GM18870 (cell line): ENCODE measurements at regions not wholly inside any gene's neighbourhood (a gene's known extent, or its start where the extent isn't known, plus 50 kb on each side); places are given as distances from the start of the nearest gene placed in this dataset.

Experiments used
- ATAC-seq: cut with Tn5 transposase; IDR thresholded peaks from one replicate; pipeline ENCODE4 v1.9.1; 2021; ENCODE audit warnings: moderate library complexity; ENCODE audit not compliant: unreplicated experiment

DNA sequence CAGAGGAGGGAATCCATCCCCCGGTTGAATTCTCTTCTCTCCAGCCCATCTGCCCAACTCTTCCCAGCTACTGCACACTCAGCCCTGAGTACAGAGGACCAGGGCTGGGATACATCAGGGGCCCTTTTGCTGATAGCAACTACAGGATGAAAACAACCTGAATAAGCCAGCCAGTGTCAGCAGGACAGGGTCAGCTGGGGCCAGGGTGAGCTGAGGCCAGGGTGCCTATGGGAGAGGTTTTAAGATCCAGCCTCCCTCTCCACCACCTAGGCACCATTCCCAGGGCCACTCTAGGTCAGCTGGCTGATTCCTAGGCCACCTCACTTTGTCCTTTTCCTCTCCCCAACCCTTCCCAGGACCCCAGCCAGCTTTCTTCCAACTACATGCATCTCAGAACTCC is 83.8 kb downstream of the MRPL46 start:
- no peak for ATAC-seq

DNA sequence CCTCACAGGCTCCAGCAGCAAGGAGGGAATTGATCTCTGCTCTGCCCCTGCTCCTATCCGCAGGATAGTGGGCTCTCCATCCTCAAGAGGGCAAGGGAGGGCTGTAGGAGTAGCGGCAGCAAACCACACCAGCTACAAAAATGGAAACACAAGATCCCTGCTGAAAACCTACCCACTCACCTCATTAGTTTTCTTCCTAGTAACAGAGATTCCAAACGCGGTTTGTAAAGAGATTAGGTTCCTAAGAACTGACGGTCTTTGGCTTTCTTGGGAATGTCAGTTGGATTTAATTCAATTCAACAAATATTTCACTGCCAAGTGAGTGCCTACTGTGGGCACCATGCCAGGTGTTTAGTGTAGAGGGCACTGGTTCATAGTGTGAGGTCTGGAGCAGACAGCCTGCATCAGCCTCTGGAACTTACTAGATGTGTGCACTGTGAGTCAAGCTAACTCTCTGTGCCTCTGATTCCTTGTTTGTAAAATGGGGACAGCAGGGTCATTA is 84.7 kb downstream of the MRPL46 start:
- ATAC-seq, result no peak

DNA sequence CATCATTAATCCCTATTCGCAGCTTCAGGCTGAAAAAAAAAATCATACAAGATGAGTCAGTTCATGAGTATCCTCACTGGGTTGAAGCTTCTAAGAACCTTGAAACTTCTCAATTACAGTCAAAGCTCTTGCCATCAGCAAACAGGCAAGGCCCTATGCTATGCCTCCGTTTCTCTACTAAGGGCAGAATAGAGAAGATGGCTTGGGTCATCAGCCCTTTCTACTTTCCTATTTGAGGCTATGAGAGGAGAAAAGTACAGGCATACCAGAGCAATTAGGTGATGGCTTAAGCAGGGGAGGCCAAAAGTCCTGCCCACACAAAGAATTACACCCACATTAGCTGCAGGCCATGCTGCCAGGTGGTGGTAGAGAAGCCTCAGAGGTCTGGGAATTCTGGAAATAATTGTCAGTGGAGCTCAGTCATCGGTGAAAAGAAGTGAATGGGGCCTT is 89.0 kb downstream of the MRPL46 start:
- no peak for ATAC-seq

DNA sequence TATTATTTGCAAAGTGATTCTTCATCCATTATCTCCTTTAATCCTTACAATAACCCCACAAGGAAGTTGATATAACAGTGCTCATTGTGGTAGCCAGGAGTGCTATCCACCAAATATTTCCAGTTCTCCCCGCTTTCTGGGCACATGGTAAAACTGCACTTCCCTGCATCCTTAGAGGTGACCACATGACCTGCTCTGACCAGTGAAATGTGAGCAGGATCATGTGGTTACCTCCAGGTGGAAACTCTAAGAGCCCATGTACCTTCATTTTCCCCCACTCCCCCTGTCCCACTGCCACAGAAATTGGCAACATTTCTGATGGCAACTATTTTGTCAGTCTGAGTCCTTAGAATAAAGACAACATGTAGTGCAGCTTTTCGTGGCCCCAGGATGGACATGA is 89.7 kb downstream of the MRPL46 start:
- ATAC-seq, result no peak

DNA sequence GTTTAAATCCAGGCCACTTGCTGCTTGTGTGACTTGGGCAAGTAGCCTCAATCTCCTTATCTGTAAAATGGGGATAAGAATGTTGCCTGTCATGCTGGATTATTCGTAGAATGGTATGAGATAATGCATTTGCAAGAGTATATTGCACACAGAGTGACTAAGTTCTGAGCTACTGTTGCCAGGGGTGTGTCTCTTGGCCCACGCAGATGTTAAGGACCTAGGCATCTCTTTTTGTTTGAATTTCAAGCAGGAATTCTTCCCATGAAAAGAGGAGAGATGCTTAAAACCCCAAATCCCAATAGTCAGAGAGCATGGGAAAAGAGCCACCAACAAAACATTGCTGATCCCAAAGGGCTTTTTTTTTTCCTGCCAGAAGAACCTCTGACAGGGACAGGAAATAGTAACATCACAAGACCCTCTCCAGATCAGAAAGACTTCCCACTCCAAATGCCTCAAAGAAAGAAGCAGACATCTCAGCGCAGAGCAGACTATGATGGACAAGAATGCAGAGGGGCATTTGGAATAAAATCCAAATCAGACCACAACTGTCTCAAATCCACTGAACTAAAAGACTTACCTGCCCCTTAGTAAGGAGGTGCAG is 90.5 kb downstream of the MRPL46 start:
- ATAC-seq, result no peak

DNA sequence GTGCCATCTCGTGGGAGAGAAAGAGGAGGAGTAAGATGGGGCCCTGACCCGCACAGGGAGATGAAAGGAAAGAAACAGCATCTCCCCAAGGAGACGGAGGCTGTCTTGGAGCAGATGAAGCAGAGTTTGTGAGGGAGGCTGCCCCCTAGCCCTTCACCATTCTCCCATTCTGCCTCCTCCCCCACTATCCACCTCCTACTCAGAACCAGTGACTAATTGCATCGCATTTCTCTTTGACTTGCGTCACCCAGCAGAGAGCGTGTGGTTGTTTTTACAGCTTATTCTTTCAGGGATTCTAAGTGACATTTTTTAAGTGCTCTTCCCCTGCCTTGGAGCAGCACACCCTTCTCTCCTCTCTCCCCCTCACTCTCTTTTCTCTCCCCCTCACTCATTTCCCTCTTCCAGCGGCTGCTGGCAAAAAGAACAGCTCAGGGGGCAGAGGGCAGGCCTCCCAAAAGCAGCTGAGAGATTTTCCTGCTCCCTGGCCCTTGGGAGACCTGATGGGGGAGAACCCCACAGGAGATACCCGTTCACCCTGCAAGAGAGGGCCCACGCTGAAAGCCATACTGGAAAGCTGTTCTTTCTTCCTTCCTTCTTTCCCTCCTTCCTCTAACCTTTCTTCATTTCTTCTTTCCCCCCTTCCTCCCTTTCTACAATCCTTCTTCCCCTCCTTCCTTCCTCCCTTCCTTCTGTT is 91.8 kb downstream of the MRPL46 start:
- ATAC-seq, result no peak

DNA sequence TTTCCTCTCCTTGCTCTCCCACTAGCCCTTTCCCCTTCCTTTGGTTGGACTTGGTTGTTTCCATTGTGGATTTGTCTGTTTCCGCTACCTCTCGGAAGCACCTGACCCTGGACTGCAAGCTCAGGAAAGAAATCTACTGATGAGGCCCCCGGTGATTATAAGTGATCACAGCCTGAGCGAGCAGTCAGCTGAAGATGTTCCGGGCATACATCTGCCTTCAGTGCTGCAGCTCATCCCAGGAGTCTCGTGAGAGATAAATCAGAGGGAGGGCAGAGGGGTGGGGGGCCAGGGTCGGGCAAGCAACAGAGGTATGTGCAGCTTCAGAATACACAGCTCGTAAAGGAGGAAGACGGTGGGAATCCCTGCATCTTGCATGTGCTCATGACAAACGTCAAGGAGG is 102.1 kb downstream of the MRPL46 start:
- no peak for ATAC-seq

DNA sequence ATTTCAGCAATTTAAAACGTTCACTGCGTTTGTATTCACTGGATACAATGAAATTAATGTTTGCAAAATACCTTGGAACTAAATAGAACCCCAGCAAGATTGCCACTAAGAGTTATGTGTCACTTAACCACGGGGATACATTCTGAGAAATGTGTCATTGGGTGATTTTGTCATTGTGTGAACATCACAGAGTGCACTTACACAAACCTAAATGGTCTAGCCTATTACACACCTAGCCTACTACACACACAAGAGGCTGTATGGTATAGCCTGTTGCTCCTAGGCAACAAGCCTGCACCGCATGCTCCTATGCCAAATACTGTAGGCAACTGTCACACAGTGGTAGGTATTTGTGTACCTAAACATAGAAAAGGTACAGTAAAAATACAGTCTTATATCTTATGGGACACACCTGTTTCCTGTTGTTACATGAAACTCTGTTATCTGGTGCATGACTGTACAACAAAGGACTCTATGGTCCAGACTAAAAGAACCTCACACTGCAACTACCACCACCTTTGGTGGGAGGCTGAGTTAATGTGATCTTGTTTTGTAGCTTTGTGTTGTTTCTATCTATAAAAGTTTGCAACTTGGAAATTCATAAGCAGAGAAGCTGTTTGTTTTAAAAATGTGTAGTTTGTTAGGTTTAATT is 92.2 kb upstream of the NTRK3 start:
- ATAC-seq, result no peak

DNA sequence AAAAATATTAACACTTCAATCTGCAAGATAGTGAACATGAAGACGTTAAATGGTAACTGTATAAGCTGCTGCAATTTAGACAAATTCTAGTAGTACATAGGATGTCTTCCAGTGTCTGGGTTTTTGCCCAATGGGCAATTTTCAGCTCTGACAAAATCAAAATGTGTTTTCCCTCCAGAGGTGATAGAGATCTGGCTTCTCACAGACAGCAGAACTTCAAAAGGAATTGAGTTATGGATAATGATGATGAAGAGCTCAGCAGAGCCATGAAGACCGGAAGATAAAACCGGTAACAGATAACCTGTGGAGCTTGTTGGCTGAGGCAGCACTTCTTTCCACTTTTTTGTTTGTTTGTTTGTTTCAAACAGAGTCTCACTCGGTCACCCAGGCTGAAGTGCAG is 89.4 kb upstream of the NTRK3 start:
- no peak for ATAC-seq

DNA sequence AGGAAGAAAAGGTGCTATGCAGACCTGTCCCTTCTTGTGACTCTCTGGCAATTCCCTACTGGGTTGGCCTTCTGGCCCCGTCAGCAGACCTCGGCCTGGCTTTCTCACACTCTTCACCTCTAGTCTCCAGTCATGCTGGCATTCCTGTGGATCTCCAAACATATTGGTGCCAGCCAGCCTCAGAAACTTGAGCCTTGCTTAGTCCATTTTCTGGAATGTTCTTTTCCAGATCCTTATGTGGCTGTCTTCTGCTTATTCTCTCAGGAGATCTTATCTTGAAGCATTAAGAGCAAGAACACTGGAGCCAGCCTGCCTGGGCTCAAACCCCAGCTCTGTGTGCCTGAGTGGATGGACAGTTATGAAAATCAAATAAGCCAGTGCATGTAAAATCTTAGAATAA is 88.2 kb upstream of the NTRK3 start:
- ATAC-seq, result no peak

DNA sequence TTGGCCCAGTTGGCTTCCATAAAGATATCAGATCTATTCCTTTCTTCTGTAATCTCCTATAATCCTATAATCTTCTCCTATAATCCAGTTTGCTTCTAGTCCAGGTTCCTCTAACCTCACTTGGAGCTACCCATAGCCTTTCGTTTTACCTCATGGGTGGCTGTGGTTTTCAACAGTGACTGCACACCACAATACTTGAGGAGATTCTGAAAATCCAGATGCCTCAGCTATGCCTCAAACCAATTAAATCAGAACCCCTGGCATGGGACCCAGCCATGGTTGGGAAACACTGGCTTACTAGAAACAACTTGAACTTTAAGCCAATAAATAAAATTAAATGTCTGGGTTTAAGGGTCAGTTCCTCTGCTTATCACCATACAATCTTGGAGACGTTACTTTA is 86.1 kb upstream of the NTRK3 start:
- ATAC-seq, result no peak

DNA sequence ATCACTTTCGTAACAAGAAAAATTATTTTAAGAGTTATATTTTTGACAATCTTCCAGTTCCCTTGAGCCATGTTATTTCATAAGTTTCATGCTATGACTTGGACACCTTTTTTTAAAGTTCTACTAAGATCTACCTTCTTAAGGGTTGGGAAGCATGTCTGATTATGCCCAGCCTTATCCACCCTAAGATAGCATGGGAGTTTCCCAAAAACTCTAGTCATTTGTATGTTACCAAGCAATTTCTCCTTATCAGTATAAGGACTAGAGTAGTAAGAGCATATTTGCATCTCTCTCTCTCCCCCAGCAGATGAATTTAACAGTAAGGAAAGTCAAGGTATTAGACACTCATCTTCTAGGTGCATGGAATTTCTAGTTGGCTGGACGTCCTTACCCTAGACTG is 85.1 kb upstream of the NTRK3 start:
- no peak for ATAC-seq

DNA sequence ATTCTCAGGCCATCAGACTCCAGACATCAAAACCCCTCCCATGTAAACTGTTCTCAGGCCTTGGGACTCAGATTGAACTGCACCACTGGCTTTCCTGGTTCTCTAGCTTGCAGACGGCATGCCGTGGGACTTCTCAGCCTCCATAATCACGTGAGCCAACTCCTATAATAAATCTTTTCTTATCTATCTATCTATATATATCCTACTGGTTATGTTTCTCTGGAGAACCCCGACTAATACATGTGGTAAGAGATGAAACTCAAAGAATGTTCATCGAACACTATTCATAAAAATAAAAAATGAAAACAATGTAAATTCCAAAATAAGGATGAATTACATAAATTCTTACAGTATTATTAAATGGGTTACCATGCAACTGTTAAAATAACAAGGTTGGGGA is 84.5 kb upstream of the NTRK3 start:
- no peak for ATAC-seq

DNA sequence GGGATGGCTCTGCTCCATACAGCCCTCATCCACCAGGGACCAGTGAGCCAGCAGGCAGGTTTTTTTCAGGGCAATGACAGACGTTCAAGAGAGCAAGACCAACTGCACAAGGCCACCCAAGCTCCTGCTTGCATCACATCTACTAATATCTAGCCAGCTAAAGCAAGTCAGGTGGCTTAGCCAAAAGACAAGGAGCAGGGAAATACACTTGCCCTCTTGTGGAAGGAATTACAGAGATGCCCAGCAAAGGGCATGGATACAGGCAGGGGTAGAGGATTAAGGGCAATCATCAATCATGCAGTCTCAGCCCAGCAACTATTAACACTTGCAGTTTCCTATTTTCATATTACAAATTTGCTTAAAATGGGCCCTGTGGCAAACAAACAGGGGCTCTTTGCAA is 81.5 kb upstream of the NTRK3 start:
- no peak for ATAC-seq

DNA sequence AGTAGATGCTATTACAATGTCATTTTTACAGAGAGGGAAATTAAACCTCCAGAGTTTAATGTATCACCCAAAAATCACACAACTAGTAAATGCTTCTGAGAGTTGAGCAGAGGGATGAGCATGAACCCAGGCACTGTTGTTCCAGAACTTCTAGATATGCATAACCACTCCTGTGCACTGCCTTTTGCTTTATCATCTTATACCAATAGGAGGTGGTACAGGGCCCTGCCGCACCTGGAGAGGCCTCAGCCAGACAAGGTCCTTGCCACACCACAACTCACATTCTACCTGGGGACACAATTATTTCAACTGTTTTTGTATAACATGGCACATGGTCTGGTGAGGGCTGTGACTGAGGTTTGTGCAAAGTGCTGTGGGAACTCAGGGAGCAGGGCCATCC is 78.5 kb upstream of the NTRK3 start:
- no peak for ATAC-seq

DNA sequence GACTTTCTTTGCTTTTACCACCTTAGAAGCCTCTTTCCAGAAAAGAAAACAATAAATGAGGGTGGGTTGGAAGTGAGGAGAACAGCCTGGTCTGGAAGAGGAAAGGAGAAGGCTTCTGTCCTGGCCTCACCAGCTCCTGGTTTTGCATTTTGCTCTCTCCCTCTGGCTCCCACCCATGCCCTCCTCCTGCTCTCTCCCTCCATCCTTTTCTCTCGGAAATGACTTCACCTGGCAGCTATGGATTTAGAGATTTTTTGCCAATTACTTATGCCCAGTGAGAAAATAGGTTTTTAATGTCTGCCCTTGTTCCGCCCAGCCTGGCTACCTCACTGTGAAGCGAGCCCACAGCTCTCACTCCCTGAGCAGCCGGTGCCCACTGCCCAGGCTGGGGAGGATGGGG is 77.9 kb upstream of the NTRK3 start:
- no peak for ATAC-seq

DNA sequence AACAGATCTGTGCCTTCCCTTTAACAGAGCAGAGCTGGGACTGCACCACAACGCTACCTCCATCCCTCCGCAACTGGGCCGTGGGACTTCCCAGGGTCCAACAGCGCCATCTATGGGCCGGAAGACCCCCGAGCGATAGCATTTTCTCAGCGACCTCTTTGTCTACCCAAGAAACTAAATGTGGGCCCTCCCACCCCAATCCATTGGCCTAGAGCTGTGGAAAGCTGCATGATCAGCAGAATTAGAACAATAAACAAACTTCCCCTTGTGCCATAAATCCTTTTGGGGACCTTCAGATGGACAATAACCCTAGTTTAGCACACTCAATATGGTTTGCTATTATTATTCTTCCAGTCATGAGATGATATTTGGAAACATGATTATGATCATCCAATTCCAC is 74.8 kb upstream of the NTRK3 start:
- ATAC-seq, result peak; percentile 63

DNA sequence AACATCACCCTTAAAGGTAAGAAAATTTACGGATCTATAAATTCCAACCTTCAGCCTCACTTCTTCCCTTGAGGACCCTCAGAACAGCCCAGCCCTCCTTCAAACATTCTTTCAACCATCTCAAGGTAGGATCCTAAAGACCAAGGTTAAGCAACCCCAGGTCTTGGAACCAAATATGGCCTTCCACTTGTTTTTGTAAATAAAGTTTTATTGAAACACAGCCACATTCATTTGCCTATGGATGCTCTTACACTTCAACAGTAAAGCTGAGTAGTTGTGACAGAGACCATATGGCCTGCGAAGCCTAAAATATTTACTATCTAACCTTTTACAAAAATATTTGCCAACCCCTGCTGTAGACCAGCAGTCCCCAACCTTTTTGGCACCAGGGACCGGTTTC is 70.4 kb upstream of the NTRK3 start:
- no peak for ATAC-seq

DNA sequence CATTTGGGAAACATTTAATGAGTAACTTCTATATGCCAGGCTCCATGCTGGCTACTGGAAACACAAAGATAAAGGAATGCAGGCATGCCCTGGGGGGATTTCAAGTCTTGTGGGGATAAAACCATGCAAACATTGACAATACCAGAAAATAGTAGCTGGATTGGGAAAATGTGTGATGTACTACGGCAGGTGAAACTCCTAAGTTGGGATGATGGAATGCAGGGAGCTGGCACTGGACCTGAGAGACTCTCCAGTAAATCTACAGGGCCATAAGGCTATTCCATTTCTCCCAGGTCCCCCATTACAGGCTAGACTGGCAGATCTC is 68.2 kb upstream of the NTRK3 start:
- ATAC-seq, result no peak

DNA sequence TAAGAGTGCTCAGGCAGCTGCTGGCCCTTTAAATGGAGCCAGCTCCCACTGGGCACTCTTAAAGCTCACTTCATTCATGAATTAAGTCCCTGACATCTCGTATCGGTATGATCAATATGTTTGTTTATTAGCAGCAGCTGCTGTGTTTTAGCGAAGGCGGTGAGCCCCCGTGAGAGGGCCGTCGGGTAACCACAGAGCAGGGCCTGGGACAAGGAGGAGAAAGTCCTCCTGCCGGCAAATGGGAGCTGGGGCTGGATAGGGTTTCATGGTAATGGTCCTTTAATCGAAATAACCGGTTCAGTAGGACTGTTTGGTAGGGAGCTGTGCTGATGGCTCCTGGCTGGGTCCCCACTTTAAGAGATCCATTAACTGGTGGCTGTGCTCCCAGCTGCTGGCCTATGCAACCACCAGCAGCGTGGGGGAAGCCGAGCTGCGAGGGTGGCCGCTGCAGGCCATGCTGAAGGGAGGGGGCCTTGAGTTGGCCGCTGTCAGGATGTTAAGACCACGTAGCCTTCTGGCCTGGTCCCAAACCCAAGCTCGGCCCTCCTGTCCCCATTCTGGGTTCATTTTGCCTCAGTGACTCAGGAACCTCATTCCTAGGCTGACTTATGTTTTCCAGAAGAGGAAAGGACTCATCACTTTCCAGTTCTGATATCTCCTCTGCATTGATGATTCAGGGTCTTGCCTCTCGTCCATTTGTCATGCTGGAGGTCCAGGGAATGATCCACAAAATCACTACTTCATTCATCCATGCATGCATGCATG is 67.6 kb upstream of the NTRK3 start:
- no peak for ATAC-seq

DNA sequence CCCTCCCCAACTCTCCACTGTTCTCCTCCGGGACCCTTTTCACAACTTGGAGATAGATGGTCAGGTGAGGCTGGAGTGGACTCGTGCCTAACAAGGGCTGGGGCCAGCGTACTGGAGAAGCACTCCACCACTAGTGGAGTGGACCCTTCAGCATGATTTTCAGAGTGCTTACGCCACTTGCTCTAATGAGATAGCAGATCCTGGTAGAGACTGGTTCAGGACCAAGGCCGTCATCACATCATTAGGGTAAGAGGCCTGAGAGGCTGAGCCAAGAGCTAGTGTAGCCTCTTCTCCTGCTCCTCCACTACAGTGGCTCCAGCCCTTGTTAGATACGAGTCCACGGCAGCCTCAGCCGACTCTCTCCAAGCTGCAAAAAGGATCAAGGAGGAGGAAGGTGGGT is 66.9 kb upstream of the NTRK3 start:
- no peak for ATAC-seq

DNA sequence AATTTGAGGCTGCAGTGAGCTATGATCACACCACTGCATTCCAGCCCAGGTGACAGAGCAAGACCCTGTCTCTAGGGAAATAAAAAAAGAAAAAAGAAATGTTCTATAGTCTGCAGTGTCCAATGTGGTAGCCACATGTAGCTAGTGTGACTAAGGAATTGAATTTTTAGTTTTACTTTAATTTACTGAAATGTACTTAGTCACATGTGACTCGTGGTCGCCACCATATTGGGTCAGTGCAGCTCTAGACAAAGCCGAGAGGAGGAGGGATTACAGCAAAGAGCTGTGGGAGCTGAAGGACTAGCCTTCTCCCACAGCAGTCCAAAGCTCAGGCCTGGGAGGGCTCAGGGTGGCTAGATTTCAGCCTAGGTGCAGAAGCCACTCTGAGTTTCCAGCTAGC is 65.9 kb upstream of the NTRK3 start:
- no peak for ATAC-seq
